Tibial nerve (tissue), 4 donors: ENCODE measurements at regions not wholly inside any gene's neighbourhood (a gene's known extent, or its start where the extent isn't known, plus 50 kb on each side); places are given as distances from the start of the nearest gene placed in this dataset.
"Not testable (repeated sequence)": the region's sequence is repeated elsewhere in the genome, so short reads cannot be mapped to it uniquely, and the experiment has no call there.

Experiments
- DNase-seq, 2 donors: peaks; one replicate each; pipeline ENCODE4 v3.0.0-alpha.2; 2019; ENCODE audit warnings: low spot score in 2 of 2
- H3K27ac ChIP-seq, 4 donors: fragments of 200-600 bp; sonication (generic) in 3 of 4; one replicate each; pipeline ENCODE4 v1.5.1; 2017 to 2019; ENCODE audit warnings: mild to moderate bottlenecking in 1 of 4
- H3K27me3 ChIP-seq, 2 donors: fragments of 200-600 bp; sonication (generic) in 1 of 2; one replicate each; pipeline versions ENCODE4 v1.5.1 to v1.6.0; 2017 to 2019
- H3K36me3 ChIP-seq, 3 donors: fragments of 200-600 bp; sonication (generic); one replicate each; pipeline ENCODE4 v1.5.1; 2018 to 2019
- H3K4me1 ChIP-seq, 4 donors: fragments of 200-600 bp; sonication (generic) in 3 of 4; one replicate each; pipeline ENCODE4 v1.5.1; 2017 to 2019
- H3K4me3 ChIP-seq, 4 donors: fragments of 200-600 bp; sonication (generic) in 3 of 4; one replicate each; pipeline ENCODE4 v1.5.1; 2017 to 2019; ENCODE audit warnings: mild to moderate bottlenecking in 1 of 4, moderate library complexity in 1 of 4
- H3K9me3 ChIP-seq, 4 donors: fragments of 200-600 bp; sonication (generic) in 3 of 4; one replicate each; pipeline ENCODE4 v1.5.1; 2017 to 2019
- CTCF ChIP-seq, 5 experiments: fragments of 200-600 bp in 3 of 5; fragments of 450-650 bp in 2 of 5; sonication (generic) in 3 of 5; IDR thresholded peaks; one replicate each; pipeline ENCODE4 v1.5.1; 2016 to 2019; ENCODE audit warnings: antibody characterized with exemption in 5 of 5, mild to moderate bottlenecking in 3 of 5, moderate library complexity in 2 of 5
- EP300 ChIP-seq, 2 donors: sonication (generic); formaldehyde crosslinking; IDR thresholded peaks; one replicate each; pipeline ENCODE4 v1.6.1; 2017; ENCODE audit warnings: antibody characterized with exemption in 2 of 2, mild to moderate bottlenecking in 1 of 2
- POLR2A ChIP-seq, 2 donors: fragments of 450-650 bp; IDR thresholded peaks; one replicate each; pipeline ENCODE4 v1.6.1; 2017; ENCODE audit warnings: antibody characterized with exemption in 2 of 2, mild to moderate bottlenecking in 2 of 2, moderate library complexity in 2 of 2
- WGBS, 2 donors: methylation state at CpG; one replicate each; pipeline ENCODE4 v1.1.5; 2018; 5-methylcytosine and 5-hydroxymethylcytosine counted together

- Histone ChIP-seq H3K9me3 (no peaks in the 10 kb centered on the region), H3K4me3 (no peak overlapping the region), H3K36me3 (no peaks in the 10 kb centered on the region), H3K27ac (no peak overlapping the region), H3K4me1 (no peaks in the 10 kb centered on the region), H3K27me3 (no peaks in the 10 kb centered on the region)
- no peak for DNase-seq
- 52 to 55% methylated on average over 5 of the region's 5 CpGs for WGBS, 2 donors
- TF ChIP-seq POLR2A (IDR thresholded peaks at IDR 0.05) (no peak), CTCF (IDR thresholded peaks at IDR 0.05) (no peak), EP300 (IDR thresholded peaks at IDR 0.05) (no peak)
Observed at GRCh38 chr19:28694812-28695211, 518.1 kb downstream of the UQCRFS1 start.

- TF ChIP-seq EP300 (IDR thresholded peaks at IDR 0.05) (no peak), CTCF (IDR thresholded peaks at IDR 0.05) (no peak), POLR2A (IDR thresholded peaks at IDR 0.05) (no peak)
- no peaks in the 10 kb centered on the region for H3K36me3 ChIP-seq
- no peaks in the 10 kb centered on the region for H3K27me3 ChIP-seq
- no peak overlapping the region for H3K4me3 ChIP-seq
- no peaks in the 10 kb centered on the region for H3K4me1 ChIP-seq
- no peaks in the 10 kb centered on the region for H3K9me3 ChIP-seq
- H3K27ac ChIP-seq: no peak overlapping the region
- DNase-seq: no peak
- WGBS, 2 donors: 56 to 67% methylated on average over 1 of the region's 1 CpG
Observed at GRCh38 chr19:28691683-28692082, 521.3 kb downstream of the UQCRFS1 start.

- not testable (repeated sequence) for H3K36me3 ChIP-seq, H3K4me3 ChIP-seq, H3K27ac ChIP-seq, H3K4me1 ChIP-seq, H3K9me3 ChIP-seq, DNase-seq, H3K27me3 ChIP-seq
- WGBS, 2 donors: 85 to 86% methylated on average over 7 of the region's 7 CpGs
Observed at GRCh38 chr19:28689464-28689863, 523.5 kb downstream of the UQCRFS1 start.

GRCh38 chr19:28687296-28687695 is 525.7 kb downstream of the UQCRFS1 start:
- Histone ChIP-seq H3K4me1 (no peaks in the 10 kb centered on the region), H3K4me3 (no peak overlapping the region), H3K27me3 (no peaks in the 10 kb centered on the region), H3K9me3 (peaks cover 0 to 5% (median 0%) of the 10 kb centered on the region in 4 donors), H3K36me3 (no peaks in the 10 kb centered on the region), H3K27ac (no peak overlapping the region)
- 76 to 88% methylated on average over 1 of the region's 1 CpG for WGBS, 2 donors
- DNase-seq: no peak
- TF ChIP-seq POLR2A (IDR thresholded peaks at IDR 0.05) (no peak), CTCF (IDR thresholded peaks at IDR 0.05) (no peak), EP300 (IDR thresholded peaks at IDR 0.05) (no peak)

- Histone ChIP-seq H3K36me3 (no peaks in the 10 kb centered on the region), H3K27me3 (no peaks in the 10 kb centered on the region), H3K4me3 (no peak overlapping the region), H3K4me1 (no peaks in the 10 kb centered on the region), H3K9me3 (peaks cover 0 to 5% (median 0%) of the 10 kb centered on the region in 4 donors), H3K27ac (no peak overlapping the region)
- 63 to 86% methylated on average over 2 of the region's 2 CpGs for WGBS, 2 donors
- no peak for TF ChIP-seq CTCF (IDR thresholded peaks at IDR 0.05)
- TF ChIP-seq EP300 (IDR thresholded peaks at IDR 0.05): no peak
- no peak for TF ChIP-seq POLR2A (IDR thresholded peaks at IDR 0.05)
- DNase-seq: no peak
Observed at GRCh38 chr19:28686756-28687155, 526.2 kb downstream of the UQCRFS1 start.

- Histone ChIP-seq H3K4me1 (no peaks in the 10 kb centered on the region), H3K27me3 (no peaks in the 10 kb centered on the region), H3K9me3 (peaks cover 0 to 5% (median 0%) of the 10 kb centered on the region in 4 donors), H3K36me3 (no peaks in the 10 kb centered on the region), H3K4me3 (no peak overlapping the region), H3K27ac (no peak overlapping the region)
- TF ChIP-seq POLR2A (IDR thresholded peaks at IDR 0.05) (no peak), EP300 (IDR thresholded peaks at IDR 0.05) (no peak), CTCF (IDR thresholded peaks at IDR 0.05) (no peak)
- WGBS, 2 donors: 92 to 93% methylated on average over 3 of the region's 3 CpGs
- no peak for DNase-seq
Observed at GRCh38 chr19:28685802-28686201, 527.1 kb downstream of the UQCRFS1 start.

GRCh38 chr19:28685077-28685476 is 527.9 kb downstream of the UQCRFS1 start:
- not testable (repeated sequence) for DNase-seq, H3K27ac ChIP-seq, H3K27me3 ChIP-seq, H3K4me3 ChIP-seq, H3K9me3 ChIP-seq, H3K36me3 ChIP-seq, H3K4me1 ChIP-seq
- WGBS, 2 donors: 72% methylated on average over 4 of the region's 4 CpGs
